ENCODE measurements at regions not wholly inside any gene's neighbourhood (a gene's known extent, or its start where the extent isn't known, plus 50 kb on each side); places are given as distances from the start of the nearest gene placed in this dataset.
"Not testable (repeated sequence)": the region's sequence is repeated elsewhere in the genome, so short reads cannot be mapped to it uniquely, and the experiment has no call there.

GRCh38 chr12:127455347-127456265 is 811.4 kb upstream of the TMEM132C start:
- no peak for DNase-seq (ENCODE audit: low read depth in 2 of 2)

- DNase-seq (ENCODE audit: low read depth in 2 of 2), result no peak
Measured at GRCh38 chr12:127457726-127458125, 809.2 kb upstream of the TMEM132C start.

- no peak for DNase-seq (ENCODE audit: low read depth in 2 of 2)
Measured at GRCh38 chr12:127459166-127459565, 807.8 kb upstream of the TMEM132C start.

- no peak for DNase-seq (ENCODE audit: low read depth in 2 of 2)
Measured at GRCh38 chr12:127459687-127460086, 807.3 kb upstream of the TMEM132C start.

GRCh38 chr12:127463237-127463636 is 803.7 kb upstream of the TMEM132C start:
- DNase-seq (ENCODE audit: low read depth in 2 of 2), result no peak

GRCh38 chr12:127469331-127469730 is 797.6 kb upstream of the TMEM132C start:
- DNase-seq (ENCODE audit: low read depth in 2 of 2), result no peak

- DNase-seq (ENCODE audit: low read depth in 2 of 2), result no peak
Measured at GRCh38 chr12:127473766-127474165, 793.2 kb upstream of the TMEM132C start.

GRCh38 chr12:127479256-127479655 is 787.7 kb upstream of the TMEM132C start:
- DNase-seq (ENCODE audit: low read depth in 2 of 2), result peak; percentile 54 to 58

- no peak for DNase-seq (ENCODE audit: low read depth in 2 of 2)
Measured at GRCh38 chr12:127480775-127481314, 786.1 kb upstream of the TMEM132C start.

- no peak for DNase-seq (ENCODE audit: low read depth in 2 of 2)
Measured at GRCh38 chr12:127482950-127483349, 784.0 kb upstream of the TMEM132C start.

GRCh38 chr12:127485528-127485927 is 781.4 kb upstream of the TMEM132C start:
- DNase-seq (ENCODE audit: low read depth in 2 of 2), result peak; percentile 68 to 71

- no peak for DNase-seq (ENCODE audit: low read depth in 2 of 2)
Measured at GRCh38 chr12:127487031-127487430, 779.9 kb upstream of the TMEM132C start.

GRCh38 chr12:127489061-127489460 is 777.9 kb upstream of the TMEM132C start:
- DNase-seq (ENCODE audit: low read depth in 2 of 2), result no peak

GRCh38 chr12:127494961-127495915 is 771.7 kb upstream of the TMEM132C start:
- DNase-seq (ENCODE audit: low read depth in 2 of 2), result no peak

GRCh38 chr12:127496255-127496654 is 770.7 kb upstream of the TMEM132C start:
- no peak for DNase-seq (ENCODE audit: low read depth in 2 of 2)

- no peak for DNase-seq (ENCODE audit: low read depth in 2 of 2)
Measured at GRCh38 chr12:127500512-127501035, 766.4 kb upstream of the TMEM132C start.

GRCh38 chr12:127501916-127502315 is 765.1 kb upstream of the TMEM132C start:
- no peak for DNase-seq (ENCODE audit: low read depth in 2 of 2)

GRCh38 chr12:127503246-127503645 is 763.7 kb upstream of the TMEM132C start:
- DNase-seq (ENCODE audit: low read depth in 2 of 2), result no peak

GRCh38 chr12:127503996-127504395 is 763.0 kb upstream of the TMEM132C start:
- not testable (repeated sequence) for DNase-seq (ENCODE audit: low read depth in 2 of 2)

GRCh38 chr12:127504874-127505273 is 762.1 kb upstream of the TMEM132C start:
- DNase-seq (ENCODE audit: low read depth in 2 of 2), result no peak

GRCh38 chr12:127507341-127507740 is 759.6 kb upstream of the TMEM132C start:
- no peak for DNase-seq (ENCODE audit: low read depth in 2 of 2)
